Fibroblast of lung (primary cell): ENCODE measurements at regions not wholly inside any gene's neighbourhood (a gene's known extent, or its start where the extent isn't known, plus 50 kb on each side); places are given as distances from the start of the nearest gene placed in this dataset.
"Not testable (repeated sequence)": the region's sequence is repeated elsewhere in the genome, so short reads cannot be mapped to it uniquely, and the experiment has no call there.

Experiments used
- DNase-seq, 2 donors: peaks; one replicate each; pipeline versions ENCODE4 v3.0.0 to v3.0.0-alpha.2; 2010; ENCODE audit warnings: low read depth in 2 of 2
- H2AFZ ChIP-seq: 2 replicates; pipeline ENCODE4 v1.5.1; 2012; ENCODE audit warnings: low read length, control low read depth, inconsistent platforms
- H3K27ac ChIP-seq: 2 replicates; pipeline ENCODE4 v1.5.1; 2011; ENCODE audit warnings: low read length, control low read depth; ENCODE audit not compliant: insufficient read depth
- H3K27me3 ChIP-seq: 2 replicates; pipeline ENCODE4 v1.5.1; 2011; ENCODE audit warnings: mild to moderate bottlenecking, low read length; ENCODE audit not compliant: control insufficient read depth, insufficient read depth
- H3K36me3 ChIP-seq: 2 replicates; pipeline ENCODE4 v1.5.1; 2011; ENCODE audit warnings: low read length; ENCODE audit not compliant: control insufficient read depth, insufficient read depth
- H3K4me1 ChIP-seq: 2 replicates; pipeline ENCODE4 v1.5.1; 2011; ENCODE audit warnings: low read length; ENCODE audit not compliant: control insufficient read depth, insufficient read depth; ENCODE audit errors: extremely low read depth
- H3K4me2 ChIP-seq: 2 replicates; pipeline ENCODE4 v1.5.1; 2011; ENCODE audit warnings: low read length, control low read depth; ENCODE audit not compliant: insufficient read depth; ENCODE audit errors: extremely low read depth
- H3K4me3 ChIP-seq, 4 experiments: fragments of 200-600 bp in 1 of 4; sonication (generic) in 1 of 4; replicated peaks in 1 of 4; 2 replicates each; pipeline ENCODE4 v1.5.1; 2011 to 2016; ENCODE audit warnings: low read length in 4 of 4, low read depth in 3 of 4, mild to moderate bottlenecking in 3 of 4, control low read depth in 2 of 4, inconsistent platforms in 1 of 4, mixed read lengths in 1 of 4; ENCODE audit not compliant: insufficient read depth in 1 of 4; ENCODE audit errors: control extremely low read depth in 1 of 4
- H3K79me2 ChIP-seq: 2 replicates; pipeline ENCODE4 v1.5.1; 2012; ENCODE audit warnings: mild to moderate bottlenecking, low read length, inconsistent platforms; ENCODE audit not compliant: control insufficient read depth, insufficient read depth
- H3K9ac ChIP-seq: 2 replicates; pipeline ENCODE4 v1.5.1; 2011; ENCODE audit warnings: mild to moderate bottlenecking, low read length, control low read depth; ENCODE audit not compliant: insufficient read depth
- H3K9me3 ChIP-seq: 2 replicates; pipeline ENCODE4 v1.5.1; 2012; ENCODE audit warnings: low read depth, low read length; ENCODE audit not compliant: control insufficient read depth, insufficient read depth
- H4K20me1 ChIP-seq: 2 replicates; pipeline ENCODE4 v1.5.1; 2011; ENCODE audit warnings: low read length; ENCODE audit not compliant: control insufficient read depth, insufficient read depth; ENCODE audit errors: extremely low read depth
- EZH2 ChIP-seq: IDR thresholded peaks from 2 replicates; pipeline ENCODE4 v1.5.1; 2012; ENCODE audit warnings: low read length, control low read depth, mild to moderate bottlenecking; ENCODE audit errors: missing control alignments
- TF ChIP-seq, protein P1 (sequence below), 2 donors: IDR thresholded peaks in 1 of 2; conservative IDR thresholded peaks in 1 of 2; 1 replicate in 1 of 2; 2 replicates in 1 of 2; pipeline ENCODE4 v1.5.1; 2011 to 2012; ENCODE audit warnings: low read length in 2 of 2, control low read depth in 1 of 2, inconsistent platforms in 1 of 2, low read depth in 1 of 2, mild to moderate bottlenecking in 1 of 2

DNA sequence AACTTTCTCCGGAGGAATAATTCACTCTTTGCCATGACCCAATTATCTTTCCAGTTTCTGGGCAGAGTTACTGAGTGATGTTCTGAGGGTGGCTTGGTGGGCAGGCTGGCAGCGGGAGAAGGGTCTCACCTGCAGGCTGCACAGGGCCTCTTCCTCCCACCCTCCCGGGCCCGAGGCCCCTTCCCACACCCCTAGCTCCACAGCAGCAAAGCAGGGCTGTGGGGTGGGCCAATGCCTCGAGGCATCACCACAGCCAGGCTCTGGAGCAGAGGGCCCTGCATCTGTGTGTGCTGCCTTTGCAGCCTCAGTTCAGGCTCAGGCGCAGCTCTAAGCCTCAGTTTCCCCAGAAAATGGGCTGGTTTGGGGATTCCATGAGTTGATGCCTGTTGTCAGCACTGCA lies 120.2 kb upstream of the FOXD4L5 start:
- Histone ChIP-seq H3K9me3 (no peaks in the 10 kb centered on the region), H3K79me2 (no peaks in the 10 kb centered on the region), H2AFZ (no peak overlapping the region), H3K27ac (no peak overlapping the region), H3K4me2 (no peak overlapping the region), H3K4me1 (no peaks in the 10 kb centered on the region), H3K27me3 (no peaks in the 10 kb centered on the region), H4K20me1 (no peaks in the 10 kb centered on the region), H3K9ac (no peak overlapping the region), H3K36me3 (no peaks in the 10 kb centered on the region), H3K4me3 (no peak overlapping the region)
- TF ChIP-seq, protein P1, sequence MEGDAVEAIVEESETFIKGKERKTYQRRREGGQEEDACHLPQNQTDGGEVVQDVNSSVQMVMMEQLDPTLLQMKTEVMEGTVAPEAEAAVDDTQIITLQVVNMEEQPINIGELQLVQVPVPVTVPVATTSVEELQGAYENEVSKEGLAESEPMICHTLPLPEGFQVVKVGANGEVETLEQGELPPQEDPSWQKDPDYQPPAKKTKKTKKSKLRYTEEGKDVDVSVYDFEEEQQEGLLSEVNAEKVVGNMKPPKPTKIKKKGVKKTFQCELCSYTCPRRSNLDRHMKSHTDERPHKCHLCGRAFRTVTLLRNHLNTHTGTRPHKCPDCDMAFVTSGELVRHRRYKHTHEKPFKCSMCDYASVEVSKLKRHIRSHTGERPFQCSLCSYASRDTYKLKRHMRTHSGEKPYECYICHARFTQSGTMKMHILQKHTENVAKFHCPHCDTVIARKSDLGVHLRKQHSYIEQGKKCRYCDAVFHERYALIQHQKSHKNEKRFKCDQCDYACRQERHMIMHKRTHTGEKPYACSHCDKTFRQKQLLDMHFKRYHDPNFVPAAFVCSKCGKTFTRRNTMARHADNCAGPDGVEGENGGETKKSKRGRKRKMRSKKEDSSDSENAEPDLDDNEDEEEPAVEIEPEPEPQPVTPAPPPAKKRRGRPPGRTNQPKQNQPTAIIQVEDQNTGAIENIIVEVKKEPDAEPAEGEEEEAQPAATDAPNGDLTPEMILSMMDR (conservative IDR thresholded peaks at IDR 0.05 in 1 of 2, IDR thresholded peaks at IDR 0.05 in 1 of 2; ENCODE audit: low read depth in 1 of 2, low read length in 2 of 2), result no peak
- TF ChIP-seq EZH2, result no peak
- DNase-seq, result no peak

DNA sequence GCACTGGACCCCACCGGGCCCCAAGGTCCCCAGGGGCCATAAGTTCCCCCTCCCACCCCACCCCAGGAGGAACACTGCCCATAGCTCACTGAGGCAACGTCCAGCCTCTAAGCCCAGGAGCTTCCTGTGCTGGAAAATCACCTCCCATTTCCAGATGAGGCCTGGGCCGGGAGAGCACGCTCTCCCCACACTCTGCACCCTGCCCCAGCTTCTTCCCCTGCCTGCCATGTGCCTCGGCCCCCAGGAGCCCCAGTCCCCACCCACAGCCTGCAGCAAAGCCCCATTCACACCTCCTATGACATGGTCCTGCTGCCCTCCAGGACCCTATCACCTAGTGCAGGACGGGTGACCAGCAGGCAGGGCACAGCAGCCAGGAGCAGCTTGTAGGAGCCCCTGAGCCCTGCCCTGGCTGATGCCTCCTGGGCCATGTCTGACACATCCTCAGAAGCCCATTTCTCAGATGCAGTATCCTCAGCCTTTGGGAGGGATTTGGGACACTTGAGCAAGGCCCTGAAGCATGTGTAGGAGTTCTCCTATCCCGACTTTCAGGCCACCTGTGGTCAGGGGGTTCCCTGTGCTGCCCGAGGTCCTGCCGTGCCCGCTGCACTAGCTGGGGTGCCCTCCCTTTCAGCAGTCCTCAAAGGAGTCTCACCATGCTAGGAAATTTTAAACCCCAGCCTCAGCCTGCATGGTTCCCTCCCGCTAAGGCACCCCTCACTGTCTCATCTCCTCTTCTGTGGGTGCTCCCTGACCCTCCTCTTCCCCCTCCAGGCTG lies 119.4 kb upstream of the FOXD4L5 start:
- no peak overlapping the region for H3K4me2 ChIP-seq
- DNase-seq, result no peak
- H3K36me3 ChIP-seq, result no peaks in the 10 kb centered on the region
- H3K27ac ChIP-seq, result no peak overlapping the region
- H3K4me1 ChIP-seq, result no peaks in the 10 kb centered on the region
- TF ChIP-seq EZH2, result no peak
- TF ChIP-seq, protein P1 (conservative IDR thresholded peaks at IDR 0.05 in 1 of 2, IDR thresholded peaks at IDR 0.05 in 1 of 2; ENCODE audit: low read depth in 1 of 2, low read length in 2 of 2), result no peak
- H4K20me1 ChIP-seq, result no peaks in the 10 kb centered on the region
- no peak overlapping the region for H2AFZ ChIP-seq
- H3K9me3 ChIP-seq, result no peaks in the 10 kb centered on the region
- H3K79me2 ChIP-seq, result no peaks in the 10 kb centered on the region
- no peaks in the 10 kb centered on the region for H3K27me3 ChIP-seq
- H3K9ac ChIP-seq, result no peak overlapping the region
- no peak overlapping the region for H3K4me3 ChIP-seq

DNA sequence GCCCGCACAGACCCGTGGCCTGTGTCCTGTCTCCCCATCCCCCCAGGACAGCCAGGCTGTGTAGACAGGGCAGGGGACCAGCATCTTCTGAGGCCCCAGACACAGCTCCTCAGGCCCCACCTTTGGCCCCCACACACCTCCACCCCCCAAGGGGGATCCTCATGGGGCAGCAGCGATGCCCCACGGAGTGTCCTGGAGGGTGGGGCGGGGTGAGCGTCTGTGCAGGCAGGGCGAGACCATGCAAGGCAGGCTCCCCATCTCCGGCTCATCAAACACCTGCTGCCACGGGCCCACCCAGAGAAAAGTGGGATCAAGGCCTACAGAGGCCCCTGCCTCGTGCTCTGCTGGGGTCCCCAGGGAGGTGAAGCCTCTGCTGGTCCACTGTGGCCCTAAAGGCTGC lies 118.7 kb upstream of the FOXD4L5 start:
- Histone ChIP-seq H3K9ac (no peak overlapping the region), H3K27me3 (no peaks in the 10 kb centered on the region)

DNA sequence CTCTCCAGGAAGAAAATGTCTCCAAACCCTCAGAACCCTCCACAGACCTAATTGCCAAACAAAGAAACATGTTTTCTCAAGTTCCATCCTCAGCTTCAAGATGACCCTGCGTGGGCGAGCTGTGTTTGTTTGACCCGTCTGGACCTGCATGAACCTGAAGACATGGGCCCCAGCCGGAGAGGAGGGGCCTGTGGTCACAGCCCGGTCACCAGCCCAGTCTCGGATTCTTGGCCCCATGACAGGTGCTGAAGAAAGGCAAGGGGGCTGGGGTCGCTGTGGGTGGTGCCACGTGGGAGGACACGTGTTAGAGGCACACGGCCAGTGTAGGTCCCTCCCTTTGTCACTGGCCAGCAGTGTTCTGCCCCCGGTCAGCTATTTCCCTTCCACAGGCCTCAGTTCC lies 118.1 kb upstream of the FOXD4L5 start:
- not testable (repeated sequence) for H3K79me2 ChIP-seq, H3K4me3 ChIP-seq, H4K20me1 ChIP-seq, H3K9ac ChIP-seq, H3K9me3 ChIP-seq, H3K36me3 ChIP-seq, H3K27ac ChIP-seq, H3K27me3 ChIP-seq, DNase-seq, H3K4me1 ChIP-seq, H3K4me2 ChIP-seq, H2AFZ ChIP-seq

More for the DNA sequence above, 118.7 kb upstream of the FOXD4L5 start:
- Histone ChIP-seq H3K4me3 (no peak overlapping the region), H3K9me3 (no peaks in the 10 kb centered on the region), H3K27ac (no peak overlapping the region), H3K4me1 (no peaks in the 10 kb centered on the region), H2AFZ (no peak overlapping the region), H3K79me2 (no peaks in the 10 kb centered on the region), H3K4me2 (no peak overlapping the region), H3K36me3 (no peaks in the 10 kb centered on the region), H4K20me1 (no peaks in the 10 kb centered on the region)
- no peak for DNase-seq
- TF ChIP-seq, protein P1 (conservative IDR thresholded peaks at IDR 0.05 in 1 of 2, IDR thresholded peaks at IDR 0.05 in 1 of 2; ENCODE audit: low read depth in 1 of 2, low read length in 2 of 2), result no peak
- no peak for TF ChIP-seq EZH2
